Ovary (tissue), 7 donors: ENCODE measurements at regions not wholly inside any gene's neighbourhood (a gene's known extent, or its start where the extent isn't known, plus 50 kb on each side); places are given as distances from the start of the nearest gene placed in this dataset.

ENCODE experiments used
- DNase-seq, 5 donors: peaks; one replicate each; pipeline ENCODE4 v3.0.0-alpha.2; 2019 to 2020
- H3K27ac ChIP-seq, 2 donors: fragments of 200-600 bp; one replicate each; pipeline versions ENCODE4 v1.5.1 to v1.8.0; 2019 to 2022
- H3K27me3 ChIP-seq: fragments of 200-600 bp; one replicate; pipeline ENCODE4 v1.8.0; 2022
- H3K36me3 ChIP-seq: fragments of 200-600 bp; sonication (generic); one replicate; pipeline ENCODE4 v1.5.1; 2019
- H3K4me1 ChIP-seq: one replicate; pipeline ENCODE4 v1.8.1; 2013; ENCODE audit warnings: mild to moderate bottlenecking, moderate library complexity; ENCODE audit not compliant: insufficient read depth
- H3K4me3 ChIP-seq: fragments of 200-600 bp; sonication (generic); one replicate; pipeline ENCODE4 v1.5.1; 2017
- H3K9me3 ChIP-seq, 2 donors: fragments of 200-600 bp in 1 of 2; sonication (generic) in 1 of 2; one replicate each; pipeline versions ENCODE4 v1.5.1 to v1.8.1; 2013 to 2019; ENCODE audit warnings: mild to moderate bottlenecking in 1 of 2, moderate library complexity in 1 of 2
- EP300 ChIP-seq: sonication (generic); formaldehyde crosslinking; IDR thresholded peaks from one replicate; pipeline ENCODE4 v1.6.1; 2017; ENCODE audit warnings: antibody characterized with exemption
- POLR2A ChIP-seq: fragments of 450-650 bp; IDR thresholded peaks from one replicate; pipeline ENCODE4 v1.6.1; 2017; ENCODE audit warnings: antibody characterized with exemption, mild to moderate bottlenecking, moderate library complexity
- WGBS, 3 donors: extraction: QIAGEN DNeasy Blood & Tissue Kit in 1 of 3; methylation state at CpG; one replicate each; pipeline versions ENCODE4 v1.1.5 to v1.1.7; 2013 to 2017; 5-methylcytosine and 5-hydroxymethylcytosine counted together
- intact Hi-C, 4 donors: fragments of 100-400 bp; cut with DNase I; formaldehyde crosslinking; loops; one replicate each; pipeline versions ENCODE4 v1.11.0 to v1.15.1; 2022 to 2023
- TF ChIP-seq, protein P1 (sequence below), 3 donors: fragments of 450-650 bp in 2 of 3; fragments of 200-600 bp in 1 of 3; IDR thresholded peaks; one replicate each; pipeline versions ENCODE4 v1.5.1 to v1.8.0; 2016 to 2022; ENCODE audit warnings: antibody characterized with exemption in 3 of 3, mild to moderate bottlenecking in 1 of 3
- donor health status: DM: no; HTN: no; CAD: no; lungs with moderate emphysema.
- donor health status: DM: no; HTN: no; CAD: no.
- donor health status: Bipolar disorder and iron deficiency.
- donor health status: DM: no; HTN: no; CAD: no.
- donor health status: DM: yes; HTN: yes; CAD: no.

DNA sequence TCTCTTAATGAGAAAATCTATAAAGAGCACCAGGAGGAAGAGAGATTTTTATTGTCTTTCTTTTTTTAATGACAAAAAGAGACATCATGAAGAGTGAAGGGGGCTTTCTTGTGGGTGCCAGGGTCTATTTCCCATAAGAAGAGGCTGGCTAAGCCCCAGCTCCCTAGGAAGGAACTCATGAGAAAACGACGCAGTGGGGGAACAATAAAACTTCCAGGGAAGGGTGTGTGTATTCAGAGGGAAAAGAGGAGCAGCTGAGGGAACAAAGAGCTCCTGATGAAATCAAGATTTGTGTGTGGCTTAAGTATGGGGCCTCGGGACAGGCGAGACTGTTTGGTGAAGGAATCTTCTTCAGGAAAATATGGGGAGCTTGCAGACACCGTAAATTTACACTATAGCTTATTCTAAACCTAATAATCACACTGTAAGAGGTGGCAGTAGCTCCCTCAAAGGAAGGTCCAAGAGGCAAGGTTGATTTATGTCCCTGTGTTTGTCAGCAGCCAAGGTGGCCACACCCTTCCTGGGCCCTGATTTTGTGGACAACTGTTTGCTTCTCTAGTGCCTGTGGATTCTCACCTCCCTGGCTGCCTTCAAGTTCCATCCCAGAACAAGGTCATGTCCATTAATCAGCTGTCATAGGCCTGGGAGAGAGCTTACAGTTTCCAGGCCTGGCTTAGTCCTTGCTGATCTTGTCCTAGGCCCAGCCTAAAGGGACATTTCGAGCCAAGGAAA, 615.7 kb downstream of the INSC start:
- no peak overlapping the region for H3K4me3 ChIP-seq
- H3K4me1 ChIP-seq, result no peaks in the 10 kb centered on the region
- intact Hi-C loops, result no loop called here
- H3K9me3 ChIP-seq, result no peaks in the 10 kb centered on the region
- H3K36me3 ChIP-seq, result no peaks in the 10 kb centered on the region
- H3K27me3 ChIP-seq, result no peaks in the 10 kb centered on the region
- no peak overlapping the region for H3K27ac ChIP-seq
- TF ChIP-seq, protein P1, sequence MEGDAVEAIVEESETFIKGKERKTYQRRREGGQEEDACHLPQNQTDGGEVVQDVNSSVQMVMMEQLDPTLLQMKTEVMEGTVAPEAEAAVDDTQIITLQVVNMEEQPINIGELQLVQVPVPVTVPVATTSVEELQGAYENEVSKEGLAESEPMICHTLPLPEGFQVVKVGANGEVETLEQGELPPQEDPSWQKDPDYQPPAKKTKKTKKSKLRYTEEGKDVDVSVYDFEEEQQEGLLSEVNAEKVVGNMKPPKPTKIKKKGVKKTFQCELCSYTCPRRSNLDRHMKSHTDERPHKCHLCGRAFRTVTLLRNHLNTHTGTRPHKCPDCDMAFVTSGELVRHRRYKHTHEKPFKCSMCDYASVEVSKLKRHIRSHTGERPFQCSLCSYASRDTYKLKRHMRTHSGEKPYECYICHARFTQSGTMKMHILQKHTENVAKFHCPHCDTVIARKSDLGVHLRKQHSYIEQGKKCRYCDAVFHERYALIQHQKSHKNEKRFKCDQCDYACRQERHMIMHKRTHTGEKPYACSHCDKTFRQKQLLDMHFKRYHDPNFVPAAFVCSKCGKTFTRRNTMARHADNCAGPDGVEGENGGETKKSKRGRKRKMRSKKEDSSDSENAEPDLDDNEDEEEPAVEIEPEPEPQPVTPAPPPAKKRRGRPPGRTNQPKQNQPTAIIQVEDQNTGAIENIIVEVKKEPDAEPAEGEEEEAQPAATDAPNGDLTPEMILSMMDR (IDR thresholded peaks at IDR 0.05), result no peak
- no peak for TF ChIP-seq EP300
- no peak for TF ChIP-seq POLR2A
- no peak for DNase-seq
- 66 to 85% (median 81%) methylated on average over 6 of the region's 6 CpGs for WGBS, 3 donors

DNA sequence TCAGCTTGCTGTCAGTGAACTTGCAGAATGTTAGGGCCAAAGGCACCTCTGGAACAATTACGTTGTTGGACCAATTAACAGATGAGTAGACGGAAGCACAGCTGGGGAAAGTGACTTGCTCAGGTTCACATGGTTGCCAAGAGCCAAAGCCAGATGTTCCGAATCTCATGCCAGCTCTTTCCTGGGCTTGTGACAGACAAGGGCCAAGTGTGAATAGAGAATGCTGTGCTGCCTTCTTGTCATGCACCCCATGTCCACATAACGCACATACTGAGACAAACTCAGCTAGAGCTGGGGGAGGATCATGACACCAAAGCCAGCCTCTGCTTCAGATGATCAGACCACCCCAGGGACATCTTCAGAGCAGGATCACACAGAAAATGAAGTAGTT, 616.3 kb downstream of the INSC start:
- H3K36me3 ChIP-seq, result no peaks in the 10 kb centered on the region
- no peaks in the 10 kb centered on the region for H3K9me3 ChIP-seq
- intact Hi-C loops, result no loop called here
- H3K4me1 ChIP-seq, result no peaks in the 10 kb centered on the region
- TF ChIP-seq EP300 (no peak), POLR2A (no peak)
- TF ChIP-seq, protein P1 (IDR thresholded peaks at IDR 0.05), result no peak
- no peak overlapping the region for H3K4me3 ChIP-seq
- no peaks in the 10 kb centered on the region for H3K27me3 ChIP-seq
- 57 to 66% (median 60%) methylated on average over 4 of the region's 4 CpGs for WGBS, 3 donors
- no peak overlapping the region for H3K27ac ChIP-seq
- no peak for DNase-seq

DNA sequence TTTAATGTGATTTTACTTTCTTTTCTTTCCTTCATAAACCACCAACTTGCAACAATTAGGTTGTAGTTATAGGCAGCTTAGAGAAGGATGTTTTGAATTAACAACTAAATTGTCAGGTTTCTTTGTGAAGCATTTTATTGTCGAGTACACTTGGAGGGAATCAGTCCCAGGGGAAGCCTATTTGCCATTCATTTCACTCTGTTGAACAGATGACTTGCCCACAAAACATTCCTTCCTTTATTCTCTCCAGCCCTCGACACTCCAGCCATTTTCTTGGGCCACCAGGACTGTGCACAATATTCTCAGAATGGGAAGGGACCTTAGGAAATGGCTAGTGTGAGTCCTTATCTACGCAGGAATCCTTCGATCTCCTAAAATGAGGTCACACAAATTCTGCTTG, 620.6 kb downstream of the SOX6 start:
- no peaks in the 10 kb centered on the region for H3K9me3 ChIP-seq
- H3K4me1 ChIP-seq, result no peaks in the 10 kb centered on the region
- H3K4me3 ChIP-seq, result no peak overlapping the region
- no peaks in the 10 kb centered on the region for H3K36me3 ChIP-seq
- 78 to 83% (median 81%) methylated on average over 4 of the region's 4 CpGs for WGBS, 3 donors
- H3K27me3 ChIP-seq, result no peaks in the 10 kb centered on the region
- no peak overlapping the region for H3K27ac ChIP-seq
- intact Hi-C loops, result no loop called here
- no peak for DNase-seq
- TF ChIP-seq EP300, result no peak

DNA sequence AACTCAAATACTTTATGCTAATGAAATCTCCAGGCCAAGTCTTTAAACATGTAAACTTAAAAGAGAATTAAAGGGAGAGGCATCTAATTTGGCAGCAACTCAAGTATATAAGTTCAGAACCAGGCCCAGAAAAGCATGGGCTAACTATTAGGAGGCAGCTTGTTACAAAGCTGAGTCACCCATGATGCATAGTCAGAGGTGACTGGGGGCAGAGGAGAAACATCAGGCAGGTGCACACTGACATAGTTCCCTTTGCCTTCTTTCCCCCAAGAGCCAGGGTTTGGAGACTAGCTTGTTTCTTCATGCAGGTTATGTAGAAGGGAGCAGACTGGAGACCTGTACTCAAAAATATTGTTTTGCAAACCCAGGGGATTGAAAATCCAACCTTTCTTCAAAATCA, 619.0 kb downstream of the SOX6 start:
- Histone ChIP-seq H3K9me3 (no peaks in the 10 kb centered on the region), H3K4me3 (no peak overlapping the region), H3K4me1 (no peaks in the 10 kb centered on the region), H3K27me3 (no peaks in the 10 kb centered on the region), H3K36me3 (no peaks in the 10 kb centered on the region), H3K27ac (no peak overlapping the region)
- TF ChIP-seq EP300 (no peak), POLR2A (no peak)
- TF ChIP-seq, protein P1 (IDR thresholded peaks at IDR 0.05), result no peak
- no peak for DNase-seq
- intact Hi-C loops, result no loop called here

DNA sequence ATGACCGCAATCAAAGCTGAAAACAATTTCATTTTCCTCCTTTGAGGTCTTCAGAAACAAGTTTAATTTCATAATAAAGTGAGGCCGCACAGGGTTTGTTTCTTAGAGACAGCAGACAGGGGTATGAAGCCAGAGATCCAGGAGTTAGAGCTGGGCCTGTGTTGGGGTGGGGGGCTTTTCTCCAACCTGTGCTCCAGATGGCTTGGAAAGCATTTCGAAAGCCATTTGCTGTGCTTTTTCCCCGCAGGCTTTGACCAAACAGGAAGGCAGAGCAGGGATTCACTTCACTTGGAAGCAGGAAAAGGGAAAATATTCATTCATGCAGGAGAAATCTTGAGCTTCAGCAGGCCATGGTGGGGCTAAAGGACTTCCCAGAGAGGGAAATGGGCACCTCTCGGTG, 617.4 kb downstream of the SOX6 start:
- TF ChIP-seq POLR2A, result no peak
- TF ChIP-seq, protein P1 (IDR thresholded peaks at IDR 0.05), result no peak
- TF ChIP-seq EP300, result no peak
- H3K4me3 ChIP-seq, result no peak overlapping the region
- intact Hi-C loops, result no loop called here
- DNase-seq, result no peak
- no peaks in the 10 kb centered on the region for H3K4me1 ChIP-seq
- H3K9me3 ChIP-seq, result no peaks in the 10 kb centered on the region
- 47 to 83% (median 64%) methylated on average over 5 of the region's 5 CpGs for WGBS, 3 donors
- no peaks in the 10 kb centered on the region for H3K36me3 ChIP-seq
- no peaks in the 10 kb centered on the region for H3K27me3 ChIP-seq
- no peak overlapping the region for H3K27ac ChIP-seq
